IPS DF 6.9 (cell line): ENCODE measurements at regions not wholly inside any gene's neighbourhood (a gene's known extent, or its start where the extent isn't known, plus 50 kb on each side); places are given as distances from the start of the nearest gene placed in this dataset.
A peak's percentile ranks its signal among the peaks of the same experiment; 100 is the strongest.
"Not testable (repeated sequence)": the region's sequence is repeated elsewhere in the genome, so short reads cannot be mapped to it uniquely, and the experiment has no call there.

Source experiments
- DNase-seq: peaks from one replicate; pipeline ENCODE4 v3.0.0-alpha.2; 2013; ENCODE audit warnings: low read depth, low spot score
- H3K27ac ChIP-seq: one replicate; pipeline ENCODE4 v1.5.1; 2013; ENCODE audit warnings: low read length, control low read depth
- H3K27me3 ChIP-seq: 2 replicates; pipeline ENCODE4 v1.6.1; 2013; ENCODE audit warnings: mild to moderate bottlenecking, low read length; ENCODE audit not compliant: control insufficient read depth, insufficient read depth
- H3K36me3 ChIP-seq: 2 replicates; pipeline ENCODE4 v1.6.1; 2013; ENCODE audit warnings: low read length; ENCODE audit not compliant: control insufficient read depth, insufficient read depth
- H3K4me1 ChIP-seq: 2 replicates; pipeline ENCODE4 v1.6.1; 2013; ENCODE audit warnings: low read length; ENCODE audit not compliant: control insufficient read depth, insufficient read depth
- H3K4me3 ChIP-seq: 2 replicates; pipeline ENCODE4 v1.5.1; 2013; ENCODE audit warnings: mild to moderate bottlenecking, low read length
- H3K9me3 ChIP-seq: 2 replicates; pipeline ENCODE4 v1.6.1; 2013; ENCODE audit warnings: low read length, inconsistent platforms; ENCODE audit not compliant: control insufficient read depth, insufficient read depth
- WGBS: extraction: QIAGEN DNeasy Blood & Tissue Kit; methylation state at CpG from one replicate; pipeline ENCODE4 v1.1.7; 2013; ENCODE audit warnings: mixed read lengths, missing lambda C conversion rate; ENCODE audit not compliant: insufficient read length, insufficient coverage; 5-methylcytosine and 5-hydroxymethylcytosine counted together

- no CpG with 5 or more reads among the region's 3 CpGs for WGBS
- H3K4me1 ChIP-seq, result no peaks in the 10 kb centered on the region
- DNase-seq, result no peak
These were observed 2011.3 kb downstream of the EFNA5 start for GRCh38 chr5:105659396-105659795.

GRCh38 chr5:105640328-105640727 lies 2030.4 kb downstream of the EFNA5 start:
- no peak for DNase-seq
- WGBS, result no CpG with 5 or more reads among the region's 14 CpGs
- H3K4me1 ChIP-seq, result no peaks in the 10 kb centered on the region
- no peak overlapping the region for H3K4me3 ChIP-seq
- no peak overlapping the region for H3K27ac ChIP-seq
- H3K36me3 ChIP-seq, result no peaks in the 10 kb centered on the region
- H3K27me3 ChIP-seq, result no peaks in the 10 kb centered on the region
- H3K9me3 ChIP-seq, result no peaks in the 10 kb centered on the region

More at GRCh38 chr5:105659396-105659795, 2011.3 kb downstream of the EFNA5 start:
- no peak overlapping the region for H3K27ac ChIP-seq
- H3K27me3 ChIP-seq, result no peaks in the 10 kb centered on the region
- H3K9me3 ChIP-seq, result no peaks in the 10 kb centered on the region
- no peaks in the 10 kb centered on the region for H3K36me3 ChIP-seq
- no peak overlapping the region for H3K4me3 ChIP-seq

- Histone ChIP-seq H3K36me3 (no peaks in the 10 kb centered on the region), H3K4me3 (no peak overlapping the region), H3K9me3 (no peaks in the 10 kb centered on the region), H3K27me3 (no peaks in the 10 kb centered on the region), H3K27ac (no peak overlapping the region), H3K4me1 (no peaks in the 10 kb centered on the region)
- DNase-seq, result no peak
- WGBS, result no CpG with 5 or more reads among the region's 6 CpGs
These were observed 2031.2 kb downstream of the EFNA5 start for GRCh38 chr5:105639511-105639910.

- H3K9me3 ChIP-seq, result no peaks in the 10 kb centered on the region
- no peaks in the 10 kb centered on the region for H3K36me3 ChIP-seq
- DNase-seq, result peak; percentile 16
- no peak overlapping the region for H3K27ac ChIP-seq
- WGBS, result no CpG with 5 or more reads among the region's 9 CpGs
- no peaks in the 10 kb centered on the region for H3K4me1 ChIP-seq
- no peaks in the 10 kb centered on the region for H3K27me3 ChIP-seq
- no peak overlapping the region for H3K4me3 ChIP-seq
These were observed 2031.7 kb downstream of the EFNA5 start for GRCh38 chr5:105639068-105639467.

- DNase-seq, result no peak
These were observed 2032.3 kb downstream of the EFNA5 start for GRCh38 chr5:105638437-105638836.

GRCh38 chr5:105632043-105632442 lies 2038.7 kb downstream of the EFNA5 start:
- H3K4me1 ChIP-seq, result no peaks in the 10 kb centered on the region
- no peak for DNase-seq
- no peak overlapping the region for H3K27ac ChIP-seq
- no peak overlapping the region for H3K4me3 ChIP-seq
- H3K36me3 ChIP-seq, result no peaks in the 10 kb centered on the region
- no peaks in the 10 kb centered on the region for H3K27me3 ChIP-seq
- no CpG with 5 or more reads among the region's 2 CpGs for WGBS
- no peaks in the 10 kb centered on the region for H3K9me3 ChIP-seq

More at GRCh38 chr5:105638437-105638836, 2032.3 kb downstream of the EFNA5 start:
- Histone ChIP-seq H3K27ac (no peak overlapping the region), H3K9me3 (no peaks in the 10 kb centered on the region), H3K27me3 (no peaks in the 10 kb centered on the region), H3K4me1 (no peaks in the 10 kb centered on the region), H3K36me3 (no peaks in the 10 kb centered on the region), H3K4me3 (no peak overlapping the region)
- no CpG with 5 or more reads among the region's 2 CpGs for WGBS

- Histone ChIP-seq H3K4me3 (no peak overlapping the region), H3K36me3 (no peaks in the 10 kb centered on the region), H3K9me3 (no peaks in the 10 kb centered on the region), H3K27me3 (no peaks in the 10 kb centered on the region), H3K27ac (no peak overlapping the region), H3K4me1 (no peaks in the 10 kb centered on the region)
- no CpG with 5 or more reads among the region's 3 CpGs for WGBS
- DNase-seq, result no peak
These were observed 2039.9 kb downstream of the EFNA5 start for GRCh38 chr5:105630803-105631202.

GRCh38 chr5:105619725-105620124 lies 2051.0 kb downstream of the EFNA5 start:
- H3K4me3 ChIP-seq, result no peak overlapping the region
- no peaks in the 10 kb centered on the region for H3K9me3 ChIP-seq
- H3K27me3 ChIP-seq, result no peaks in the 10 kb centered on the region
- H3K4me1 ChIP-seq, result no peaks in the 10 kb centered on the region
- WGBS, result no CpG with 5 or more reads among the region's 3 CpGs
- H3K36me3 ChIP-seq, result no peaks in the 10 kb centered on the region
- DNase-seq, result no peak
- no peak overlapping the region for H3K27ac ChIP-seq

- H3K4me3 ChIP-seq, result no peak overlapping the region
- no peak for DNase-seq
- no CpG with 5 or more reads among the region's 2 CpGs for WGBS
- H3K27ac ChIP-seq, result no peak overlapping the region
- H3K36me3 ChIP-seq, result no peaks in the 10 kb centered on the region
- no peaks in the 10 kb centered on the region for H3K4me1 ChIP-seq
- no peaks in the 10 kb centered on the region for H3K9me3 ChIP-seq
- no peaks in the 10 kb centered on the region for H3K27me3 ChIP-seq
These were observed 2053.1 kb downstream of the EFNA5 start for GRCh38 chr5:105617436-105618215.

- Histone ChIP-seq H3K4me1 (no peaks in the 10 kb centered on the region), H3K9me3 (no peaks in the 10 kb centered on the region), H3K4me3 (no peak overlapping the region), H3K27me3 (no peaks in the 10 kb centered on the region), H3K36me3 (no peaks in the 10 kb centered on the region), H3K27ac (no peak overlapping the region)
- no peak for DNase-seq
- WGBS, result no CpG with 5 or more reads among the region's 2 CpGs
These were observed 2054.0 kb upstream of the NUDT12 start for GRCh38 chr5:105616599-105616998.

GRCh38 chr5:105602406-105602805 lies 2039.8 kb upstream of the NUDT12 start:
- not testable (repeated sequence) for DNase-seq, H3K27ac ChIP-seq, H3K36me3 ChIP-seq, H3K4me1 ChIP-seq, H3K27me3 ChIP-seq, H3K9me3 ChIP-seq, H3K4me3 ChIP-seq
